Activated CD4-positive, alpha-beta T cell treated with anti-CD3 and anti-CD28 coated beads for 1 hour (primary cell): ENCODE measurements at regions not wholly inside any gene's neighbourhood (a gene's known extent, or its start where the extent isn't known, plus 50 kb on each side); places are given as distances from the start of the nearest gene placed in this dataset.
"Not testable (repeated sequence)": the region's sequence is repeated elsewhere in the genome, so short reads cannot be mapped to it uniquely, and the experiment has no call there.

Experiments used
- DNase-seq: peaks from one replicate; pipeline ENCODE4 v3.0.0-alpha.2; 2020

DNA sequence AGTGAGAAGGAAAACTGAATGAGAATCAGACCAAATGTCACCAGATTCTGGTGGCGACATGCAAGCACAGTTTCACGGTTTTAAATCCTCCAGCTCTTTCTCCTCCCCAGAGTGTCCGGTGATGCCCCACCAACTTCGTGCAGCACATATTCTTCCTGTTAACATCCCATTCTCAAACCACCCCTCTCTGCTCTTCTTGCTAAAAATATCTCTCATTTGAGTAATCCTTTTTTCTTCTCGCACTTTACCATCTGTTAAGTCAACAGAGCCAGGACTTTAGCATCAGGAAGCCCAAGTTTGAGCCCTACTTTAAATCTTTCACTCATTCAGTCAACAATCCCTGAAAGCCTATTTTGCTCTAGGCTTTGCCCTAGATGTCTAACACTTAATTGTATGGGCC lies 68.2 kb upstream of the VGLL4 start:
- no peak for DNase-seq

GRCh38 chr3:11709782-11710181 lies 66.1 kb upstream of the VGLL4 start:
- no peak for DNase-seq

GRCh38 chr3:11707084-11707483 lies 63.4 kb upstream of the VGLL4 start:
- DNase-seq = not testable (repeated sequence)

- no peak for DNase-seq
These were observed 62.9 kb upstream of the VGLL4 start for GRCh38 chr3:11706604-11707003.

GRCh38 chr3:11705049-11705448 lies 61.3 kb upstream of the VGLL4 start:
- DNase-seq = no peak

DNA sequence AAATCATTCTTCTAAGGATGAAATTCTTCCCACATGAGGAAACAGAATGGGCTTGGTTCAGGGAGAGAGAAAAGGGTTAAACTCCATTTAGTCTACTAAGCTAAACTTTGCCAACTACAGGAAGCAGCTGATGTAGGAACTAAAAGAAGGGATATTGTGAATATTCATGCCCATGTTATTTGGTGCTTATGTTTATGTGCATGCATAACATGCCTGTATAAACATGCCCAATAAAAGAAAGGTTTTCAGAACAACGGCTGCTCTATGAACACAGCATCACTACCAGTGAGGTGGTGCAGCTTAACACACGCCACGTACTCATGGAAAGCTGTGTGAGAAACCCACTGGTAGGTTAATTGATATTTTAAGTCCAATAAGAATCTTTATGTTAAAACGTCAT lies 59.4 kb upstream of the VGLL4 start:
- DNase-seq = no peak

- no peak for DNase-seq
These were observed 55.3 kb upstream of the VGLL4 start for GRCh38 chr3:11699083-11699427.

GRCh38 chr3:11698326-11699082 lies 54.8 kb upstream of the VGLL4 start:
- no peak for DNase-seq

DNA sequence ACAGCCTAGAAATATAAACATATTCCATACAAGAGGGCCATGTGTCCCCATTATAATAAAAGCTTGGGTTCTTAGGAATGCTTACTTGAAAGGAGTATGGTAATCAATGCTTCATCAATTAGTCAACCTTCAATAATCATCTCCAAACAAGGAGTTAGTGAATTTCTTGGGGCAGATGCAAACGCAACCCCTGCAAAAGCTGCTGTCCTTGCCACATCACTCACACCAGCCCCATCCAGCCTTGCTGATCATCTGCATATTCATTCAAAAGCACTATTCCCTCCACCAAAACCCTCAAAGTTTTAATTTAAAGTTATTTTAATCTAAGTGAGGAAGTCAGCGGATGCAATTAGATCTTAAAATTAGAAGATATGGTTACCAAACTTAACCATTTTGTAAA lies 54.0 kb upstream of the VGLL4 start:
- no peak for DNase-seq

GRCh38 chr3:11696054-11696453 lies 52.3 kb upstream of the VGLL4 start:
- no peak for DNase-seq
